ENCODE measurements at regions not wholly inside any gene's neighbourhood (a gene's known extent, or its start where the extent isn't known, plus 50 kb on each side); places are given as distances from the start of the nearest gene placed in this dataset.
"Not testable (repeated sequence)": the region's sequence is repeated elsewhere in the genome, so short reads cannot be mapped to it uniquely, and the experiment has no call there.

DNA sequence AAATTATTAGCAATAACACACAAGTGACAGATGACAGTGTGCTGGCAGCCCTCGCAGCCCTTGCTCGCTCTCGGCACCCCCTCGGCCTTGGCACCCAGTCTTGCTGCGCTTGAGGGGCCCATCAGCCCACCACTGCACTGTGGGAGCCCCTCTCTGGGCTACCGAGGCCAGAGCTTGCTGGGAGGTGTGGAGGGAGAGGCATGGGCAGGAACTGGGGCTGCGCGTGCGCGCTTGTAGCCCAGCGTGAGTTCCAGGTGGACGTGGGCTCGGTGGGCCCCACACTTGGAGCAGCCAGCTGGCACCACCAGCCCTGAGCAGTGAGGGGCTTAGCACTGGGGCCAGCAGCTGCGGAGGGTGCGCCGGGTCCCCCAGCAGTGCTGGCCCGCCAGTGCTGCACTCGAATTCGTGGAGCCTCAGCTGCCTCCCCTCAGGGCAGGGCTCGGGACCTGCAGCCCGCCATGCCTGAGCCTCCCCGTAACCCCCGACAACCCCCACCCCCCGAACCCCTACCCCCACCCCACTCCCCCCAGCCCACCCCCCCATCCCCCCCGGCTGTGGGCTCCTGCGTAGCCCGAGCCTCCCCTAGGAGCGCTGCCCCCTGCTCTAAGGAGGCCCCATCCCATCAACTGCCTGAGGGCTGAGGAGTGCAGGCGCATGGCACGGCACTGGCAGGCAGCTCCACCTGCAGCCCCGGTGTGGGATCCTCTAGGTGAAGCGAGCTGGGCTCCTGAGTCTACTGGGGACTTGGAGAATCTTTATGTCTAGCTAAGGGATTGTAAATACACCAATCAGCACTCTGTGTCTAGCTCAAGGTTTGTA is 240.9 kb downstream of the TRIM36 start:
- Mint-ChIP-seq H3K27ac (no peak overlapping the region), H3K36me3 (ENCODE audit: low read depth) (no peaks in the 10 kb centered on the region), H3K9me3 (peaks cover 16% of the 10 kb centered on the region), H3K27me3 (no peaks in the 10 kb centered on the region), H3K4me3 (no peak overlapping the region), H3K4me1 (ENCODE audit: low read depth) (no peaks in the 10 kb centered on the region)
- intact Hi-C loops (cut with micrococcal nuclease) = no loop called here

DNA sequence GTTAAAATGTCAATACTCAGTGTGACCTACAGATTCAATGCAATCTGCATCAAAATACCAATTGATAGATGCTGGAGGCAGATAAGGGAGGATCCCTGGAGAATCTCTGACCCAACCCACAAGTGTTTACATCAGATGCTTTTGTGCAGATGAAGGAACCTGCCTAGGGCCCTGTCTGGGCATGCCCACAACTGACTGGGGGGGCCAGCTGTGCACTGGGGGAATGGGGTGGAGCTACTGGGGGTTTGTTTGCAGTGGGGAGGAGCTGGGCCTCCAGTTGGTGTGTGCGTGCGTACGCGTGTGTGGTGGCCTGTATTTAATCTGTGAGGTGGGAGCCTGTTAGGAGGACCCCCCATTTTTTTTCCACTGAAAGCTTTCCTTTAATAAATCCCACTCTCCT is 244.9 kb downstream of the TRIM36 start:
- Mint-ChIP-seq H3K9me3 (peaks cover 25% of the 10 kb centered on the region), H3K4me3 (no peak overlapping the region), H3K27me3 (no peaks in the 10 kb centered on the region), H3K27ac (no peak overlapping the region), H3K36me3 (ENCODE audit: low read depth) (no peaks in the 10 kb centered on the region), H3K4me1 (ENCODE audit: low read depth) (no peaks in the 10 kb centered on the region)
- intact Hi-C loops (cut with micrococcal nuclease) = no loop called here

DNA sequence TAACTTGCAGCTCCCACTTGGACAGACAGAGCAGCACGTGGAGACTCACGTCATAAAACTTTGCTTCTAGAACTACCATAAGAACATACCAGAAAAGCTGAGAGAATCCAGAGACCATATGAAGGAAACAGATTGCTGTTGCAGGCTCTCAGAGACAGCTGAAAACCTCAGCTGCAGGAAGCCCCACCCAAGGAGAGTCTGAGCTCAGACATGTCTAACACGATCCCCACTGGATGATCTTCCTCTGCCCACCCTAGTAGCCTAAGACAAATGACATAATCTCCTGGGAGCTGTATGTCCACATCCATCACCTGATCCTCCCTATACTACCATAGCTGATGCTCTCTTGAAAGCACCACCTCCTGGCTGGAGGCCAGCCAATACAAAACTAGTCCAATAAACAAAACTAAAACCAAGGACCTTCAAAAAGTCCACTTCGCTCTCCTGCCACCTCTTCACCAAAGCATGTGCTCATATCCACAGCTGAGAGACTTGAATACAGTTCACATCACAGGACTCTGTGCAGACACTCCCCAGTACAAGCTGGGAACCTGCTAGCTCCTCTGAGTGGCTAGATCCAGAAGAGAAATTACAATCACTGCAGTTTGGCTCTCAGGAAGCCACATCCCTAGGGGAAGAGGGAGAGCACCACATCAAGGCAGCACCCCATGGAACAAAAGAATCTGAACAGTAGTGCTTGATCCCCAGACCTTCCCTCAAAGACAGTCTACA is 257.4 kb downstream of the TRIM36 start:
- Mint-ChIP-seq H3K9me3 (peaks cover 56% of the 10 kb centered on the region), H3K36me3 (ENCODE audit: low read depth) (no peaks in the 10 kb centered on the region), H3K4me3 (no peak overlapping the region), H3K4me1 (ENCODE audit: low read depth) (no peaks in the 10 kb centered on the region), H3K27ac (no peak overlapping the region), H3K27me3 (no peaks in the 10 kb centered on the region)
- intact Hi-C loops (cut with micrococcal nuclease) = no loop called here

DNA sequence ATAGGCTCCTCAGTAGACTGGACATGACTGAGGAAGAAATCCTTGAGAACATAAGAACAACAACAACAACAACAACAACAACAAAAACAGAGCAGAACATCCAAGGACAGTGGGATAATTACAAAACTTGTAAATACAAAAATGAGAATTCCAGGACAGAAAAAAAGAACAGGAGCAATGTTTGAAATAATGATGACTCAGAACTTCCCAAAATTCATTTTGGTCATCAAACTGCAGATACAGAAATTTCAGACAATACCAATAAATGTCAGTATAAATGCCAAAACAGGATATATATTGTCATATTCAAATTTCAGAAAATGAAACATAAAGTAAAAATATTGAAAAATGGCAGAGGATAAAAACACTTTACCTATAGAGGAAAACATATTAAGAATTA is 259.0 kb downstream of the TRIM36 start:
- no peak overlapping the region for H3K4me3 Mint-ChIP-seq
- H3K36me3 Mint-ChIP-seq (ENCODE audit: low read depth) = no peaks in the 10 kb centered on the region
- intact Hi-C loops (cut with micrococcal nuclease) = no loop called here
- no peaks in the 10 kb centered on the region for H3K4me1 Mint-ChIP-seq (ENCODE audit: low read depth)
- H3K27ac Mint-ChIP-seq = no peak overlapping the region
- no peaks in the 10 kb centered on the region for H3K27me3 Mint-ChIP-seq
- peaks cover 54% of the 10 kb centered on the region for H3K9me3 Mint-ChIP-seq

DNA sequence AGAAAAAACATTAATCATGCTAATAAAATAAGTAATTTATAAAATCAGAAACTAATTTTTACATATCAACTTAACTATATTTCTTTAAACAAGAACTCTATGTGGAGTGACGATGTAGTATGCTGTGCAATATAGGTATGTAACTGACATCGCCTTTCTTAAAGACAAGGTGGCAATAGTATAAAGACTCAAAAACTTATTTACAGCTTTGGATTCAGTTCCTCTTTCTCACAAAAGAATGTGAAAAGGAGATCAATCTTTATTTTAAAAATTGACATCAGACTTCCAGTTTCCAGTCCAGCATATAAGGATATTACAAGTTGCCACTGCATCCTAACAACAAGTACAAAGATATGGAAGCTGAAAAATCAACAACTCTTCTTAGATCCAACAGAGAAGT is 260.3 kb downstream of the TRIM36 start:
- no peak overlapping the region for H3K4me3 Mint-ChIP-seq

DNA sequence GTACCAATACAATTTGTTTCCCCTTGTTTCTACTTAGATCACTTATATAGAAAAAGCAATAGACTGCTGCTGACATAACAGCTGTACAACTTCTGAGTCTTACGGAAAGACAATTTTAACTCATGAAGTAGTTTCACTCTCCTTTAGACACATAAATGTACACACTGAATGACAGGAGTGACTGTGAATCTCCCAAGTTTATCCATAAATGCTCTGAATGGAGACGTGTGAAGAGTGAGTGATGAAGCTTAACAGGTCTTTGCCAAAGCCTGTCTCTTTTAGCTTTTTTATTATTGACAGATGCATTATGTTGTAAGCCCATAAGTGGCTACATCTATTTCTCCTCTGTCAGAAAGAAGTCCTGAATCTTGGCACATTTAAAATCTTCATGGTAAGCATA is 265.9 kb downstream of the TRIM36 start:
- intact Hi-C loops (cut with micrococcal nuclease) = no loop called here
- H3K27ac Mint-ChIP-seq = no peak overlapping the region
- H3K9me3 Mint-ChIP-seq = peaks cover 33% of the 10 kb centered on the region
- no peaks in the 10 kb centered on the region for H3K36me3 Mint-ChIP-seq (ENCODE audit: low read depth)
- no peak overlapping the region for H3K4me3 Mint-ChIP-seq
- H3K4me1 Mint-ChIP-seq (ENCODE audit: low read depth) = no peaks in the 10 kb centered on the region
- H3K27me3 Mint-ChIP-seq = no peaks in the 10 kb centered on the region

More for the DNA sequence above, 260.3 kb downstream of the TRIM36 start:
- H3K9me3 Mint-ChIP-seq = peaks cover 66% of the 10 kb centered on the region
- H3K36me3 Mint-ChIP-seq (ENCODE audit: low read depth) = no peaks in the 10 kb centered on the region
- no peak overlapping the region for H3K27ac Mint-ChIP-seq
- no peaks in the 10 kb centered on the region for H3K4me1 Mint-ChIP-seq (ENCODE audit: low read depth)
- no peaks in the 10 kb centered on the region for H3K27me3 Mint-ChIP-seq
- intact Hi-C loops (cut with micrococcal nuclease) = no loop called here

DNA sequence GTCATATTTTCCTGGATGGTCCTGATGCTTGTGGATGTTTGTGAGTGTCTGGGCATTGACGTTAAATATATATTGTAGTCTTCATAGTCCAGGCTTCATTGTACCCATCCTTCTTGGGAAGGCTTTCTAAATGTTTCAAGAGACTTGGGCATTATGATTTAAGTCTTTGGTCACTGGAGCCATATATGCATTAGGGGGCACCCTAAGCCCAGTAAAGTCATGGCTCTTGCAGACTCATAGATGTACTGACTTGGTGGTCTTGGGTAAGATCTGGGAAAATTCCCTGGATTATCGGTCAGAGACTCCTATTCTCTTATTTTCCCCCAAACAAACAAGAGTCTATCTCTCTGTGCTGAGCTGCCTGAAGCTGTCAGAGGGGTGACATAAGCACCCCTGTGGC is 271.1 kb downstream of the TRIM36 start:
- no peaks in the 10 kb centered on the region for H3K4me1 Mint-ChIP-seq (ENCODE audit: low read depth)
- no peak overlapping the region for H3K4me3 Mint-ChIP-seq
- H3K36me3 Mint-ChIP-seq (ENCODE audit: low read depth) = no peaks in the 10 kb centered on the region
- intact Hi-C loops (cut with micrococcal nuclease) = loop anchor here (10.0 kb wide), 1 partner anchor 136 kb away; no protein-coding TSS in a partner anchor
- no peak overlapping the region for H3K27ac Mint-ChIP-seq
- no peaks in the 10 kb centered on the region for H3K27me3 Mint-ChIP-seq
- H3K9me3 Mint-ChIP-seq = peaks cover 34% of the 10 kb centered on the region

DNA sequence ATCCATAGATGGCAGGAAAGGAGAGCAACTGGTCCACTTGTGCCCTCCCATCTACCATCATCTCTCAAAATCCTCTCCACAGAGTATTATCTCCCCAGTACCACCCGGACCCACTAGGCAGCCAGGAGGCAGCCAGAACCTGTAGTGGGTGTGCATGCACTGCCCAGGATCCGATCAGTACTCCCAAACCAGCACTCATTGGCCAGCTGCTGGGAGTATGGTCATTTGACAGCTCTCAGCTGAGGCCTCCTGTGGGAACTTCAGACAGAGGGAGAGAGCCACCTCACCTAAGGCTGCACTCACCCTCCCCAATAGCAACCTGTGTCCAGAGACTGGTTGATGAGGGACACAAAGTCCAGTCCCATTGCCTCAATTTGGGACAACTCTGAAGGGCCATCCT is 286.0 kb downstream of the TRIM36 start:
- intact Hi-C loops (cut with micrococcal nuclease) = no loop called here
- no peaks in the 10 kb centered on the region for H3K27me3 Mint-ChIP-seq
- peaks cover 22% of the 10 kb centered on the region for H3K9me3 Mint-ChIP-seq
- H3K36me3 Mint-ChIP-seq (ENCODE audit: low read depth) = no peaks in the 10 kb centered on the region
- no peak overlapping the region for H3K4me3 Mint-ChIP-seq
- H3K4me1 Mint-ChIP-seq (ENCODE audit: low read depth) = no peaks in the 10 kb centered on the region
- H3K27ac Mint-ChIP-seq = no peak overlapping the region

DNA sequence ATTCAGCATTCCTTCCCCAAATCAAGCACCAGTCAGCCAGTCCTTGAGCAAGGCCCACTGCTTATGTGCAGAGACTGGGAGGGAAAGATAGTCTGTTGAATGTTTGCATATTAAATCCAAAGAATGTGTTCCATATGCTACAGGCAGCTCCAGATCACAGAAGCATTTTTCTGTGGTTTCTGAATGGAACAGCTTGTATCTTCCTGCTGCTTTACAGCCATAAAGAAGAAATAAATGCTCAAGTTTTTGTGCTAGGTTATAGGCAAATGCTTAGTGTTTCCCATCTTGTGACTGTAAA is 310.3 kb downstream of the TRIM36 start:
- Mint-ChIP-seq H3K27ac (no peak overlapping the region), H3K27me3 (peaks cover 2% of the 10 kb centered on the region), H3K36me3 (ENCODE audit: low read depth) (no peaks in the 10 kb centered on the region), H3K4me3 (no peak overlapping the region), H3K9me3 (peaks cover 8% of the 10 kb centered on the region), H3K4me1 (ENCODE audit: low read depth) (peaks cover 25% of the 10 kb centered on the region)
- intact Hi-C loops (cut with micrococcal nuclease) = no loop called here

DNA sequence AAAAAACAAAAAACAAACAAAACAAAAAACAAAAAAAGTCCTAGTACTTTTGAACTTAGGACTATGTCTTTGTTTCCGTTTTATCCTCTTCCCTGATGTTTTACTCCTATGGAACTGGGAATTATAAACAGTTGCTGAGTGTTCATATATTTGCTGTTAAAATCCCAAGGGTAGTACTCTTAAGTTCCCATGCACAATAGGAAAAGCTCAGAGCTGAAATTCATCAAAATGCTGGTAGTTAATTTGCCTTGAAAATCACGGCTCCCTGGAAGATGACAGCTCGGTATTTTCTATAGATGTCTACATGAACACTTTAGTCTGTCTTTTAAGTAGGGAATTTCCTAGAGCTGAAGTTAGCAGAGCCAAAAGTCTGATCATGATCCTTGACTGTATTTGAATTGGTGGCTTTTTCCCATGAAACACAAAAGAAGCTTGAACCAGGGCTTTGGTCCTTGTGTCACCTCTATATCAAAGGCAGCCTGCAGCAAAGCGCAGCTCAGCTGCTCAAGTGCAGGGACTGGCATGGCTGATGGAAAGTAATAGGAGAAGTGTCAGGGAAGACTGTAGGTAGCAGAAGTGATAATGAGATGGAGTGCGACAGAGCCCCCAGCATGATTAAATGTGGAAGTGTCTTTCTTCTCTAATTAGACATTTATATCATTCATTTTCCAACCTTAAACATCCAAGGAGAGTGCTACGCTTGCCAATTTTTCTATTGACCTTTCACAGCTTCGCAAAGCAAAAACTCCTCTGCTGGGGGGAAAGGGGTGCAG is 310.9 kb downstream of the TRIM36 start:
- Mint-ChIP-seq H3K9me3 (peaks cover 5% of the 10 kb centered on the region), H3K27ac (peak overlapping the region; percentile 9), H3K27me3 (peaks cover 2% of the 10 kb centered on the region), H3K36me3 (ENCODE audit: low read depth) (no peaks in the 10 kb centered on the region), H3K4me3 (no peak overlapping the region), H3K4me1 (ENCODE audit: low read depth) (peaks cover 25% of the 10 kb centered on the region)
- intact Hi-C loops (cut with micrococcal nuclease) = no loop called here

DNA sequence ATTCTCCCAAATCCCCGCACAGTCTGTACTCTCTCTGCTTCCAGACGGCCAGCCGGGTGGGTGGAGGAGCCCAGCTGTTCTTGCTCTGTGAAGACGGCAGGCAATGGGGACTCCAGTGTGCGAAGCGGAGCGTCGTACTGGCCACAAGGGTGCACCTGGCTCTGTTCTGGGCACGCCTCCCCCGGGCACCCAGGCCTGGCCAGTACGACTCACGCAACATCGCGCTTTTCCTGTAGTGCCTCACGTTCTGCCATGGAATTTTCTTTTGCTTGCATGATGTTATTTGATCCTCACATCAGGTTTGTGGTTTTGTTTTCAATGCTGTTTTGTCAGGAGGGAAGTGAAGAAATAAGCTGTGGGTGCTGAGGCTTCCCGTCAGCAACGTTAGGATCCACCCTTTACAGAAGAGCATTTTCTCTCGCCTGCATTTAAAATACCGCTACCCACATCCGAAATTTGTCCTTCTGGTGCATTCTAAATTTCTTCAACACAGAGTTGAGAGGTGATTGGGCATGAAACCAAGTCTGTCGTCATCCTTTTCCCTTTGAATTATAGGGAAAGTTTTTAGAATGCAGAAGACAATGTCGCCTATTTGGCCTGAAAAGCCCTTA is 311.7 kb downstream of the TRIM36 start:
- peaks cover 2% of the 10 kb centered on the region for H3K27me3 Mint-ChIP-seq
- no peaks in the 10 kb centered on the region for H3K9me3 Mint-ChIP-seq
- H3K4me3 Mint-ChIP-seq = peak overlapping the region; percentile 79
- peaks cover 25% of the 10 kb centered on the region for H3K4me1 Mint-ChIP-seq (ENCODE audit: low read depth)
- intact Hi-C loops (cut with micrococcal nuclease) = no loop called here
- H3K36me3 Mint-ChIP-seq (ENCODE audit: low read depth) = no peaks in the 10 kb centered on the region
- H3K27ac Mint-ChIP-seq = peak overlapping the region; percentile 82

DNA sequence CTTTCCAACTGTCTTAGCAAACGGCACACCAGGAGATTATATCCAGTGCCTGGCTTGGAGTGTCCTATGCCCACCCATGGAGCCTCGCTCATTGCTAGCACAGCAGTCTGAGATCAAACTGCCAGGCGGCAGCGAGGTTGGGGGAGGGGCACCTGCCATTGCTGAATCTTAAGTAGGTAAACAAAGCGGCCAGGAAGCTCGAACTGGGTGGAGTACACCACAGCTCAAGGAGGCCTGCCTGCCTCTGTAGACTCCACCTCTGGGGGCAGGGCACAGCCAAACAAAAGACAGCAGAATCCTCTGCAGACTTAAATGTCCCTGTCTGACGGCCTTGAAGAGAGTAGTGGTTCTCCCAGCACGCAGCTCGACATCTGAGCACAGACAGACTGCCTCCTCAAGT is 325.0 kb downstream of the TRIM36 start:
- H3K9me3 Mint-ChIP-seq = peaks cover 47% of the 10 kb centered on the region
- H3K4me1 Mint-ChIP-seq (ENCODE audit: low read depth); H3K27ac Mint-ChIP-seq; intact Hi-C loops (cut with micrococcal nuclease); H3K4me3 Mint-ChIP-seq; H3K36me3 Mint-ChIP-seq (ENCODE audit: low read depth); H3K27me3 Mint-ChIP-seq: not testable (repeated sequence)

DNA sequence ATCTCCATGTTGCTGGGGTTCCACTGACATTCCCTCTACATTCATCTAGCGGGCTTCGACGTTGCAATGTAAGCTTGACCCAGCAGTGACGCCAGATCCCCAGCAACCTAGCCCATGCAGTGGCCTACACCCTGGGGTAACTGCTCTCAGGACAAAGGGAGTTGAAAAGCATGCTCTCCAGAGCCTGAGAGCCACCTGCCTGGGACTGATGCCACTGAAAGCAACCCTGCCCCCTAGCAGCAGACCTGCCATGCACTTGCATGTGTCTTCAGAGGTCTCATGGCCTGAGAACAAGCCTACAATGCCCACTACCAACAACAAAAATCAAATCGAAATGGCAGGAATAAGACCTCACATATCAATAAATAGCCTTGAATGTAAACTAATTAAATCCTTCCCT is 330.3 kb downstream of the TRIM36 start:
- no peaks in the 10 kb centered on the region for H3K4me1 Mint-ChIP-seq (ENCODE audit: low read depth)
- no peaks in the 10 kb centered on the region for H3K27me3 Mint-ChIP-seq
- H3K27ac Mint-ChIP-seq = no peak overlapping the region
- no peaks in the 10 kb centered on the region for H3K36me3 Mint-ChIP-seq (ENCODE audit: low read depth)
- intact Hi-C loops (cut with micrococcal nuclease) = no loop called here
- peaks cover 52% of the 10 kb centered on the region for H3K9me3 Mint-ChIP-seq
- H3K4me3 Mint-ChIP-seq = no peak overlapping the region

DNA sequence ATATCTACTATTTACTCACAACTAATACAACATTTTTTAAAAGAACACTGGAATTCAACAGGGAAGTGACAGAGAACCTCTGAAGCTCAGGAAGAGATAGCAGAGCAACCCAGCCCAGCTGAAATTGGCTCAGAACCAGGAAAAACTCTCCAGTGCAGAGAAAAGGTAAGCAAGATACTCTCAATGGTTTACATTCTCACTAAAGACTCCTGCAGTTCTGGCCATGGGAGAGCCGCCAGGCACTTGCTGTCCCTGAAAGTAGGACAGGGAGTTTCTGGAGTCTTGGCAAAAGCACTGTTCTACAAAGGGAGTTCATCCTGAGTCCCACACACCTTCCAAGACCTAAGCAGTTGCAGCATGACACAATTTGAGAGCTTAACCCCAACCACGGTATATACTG is 330.8 kb downstream of the TRIM36 start:
- H3K4me1 Mint-ChIP-seq (ENCODE audit: low read depth) = no peaks in the 10 kb centered on the region
- H3K4me3 Mint-ChIP-seq = no peak overlapping the region
- peaks cover 49% of the 10 kb centered on the region for H3K9me3 Mint-ChIP-seq
- H3K27me3 Mint-ChIP-seq = no peaks in the 10 kb centered on the region
- H3K36me3 Mint-ChIP-seq (ENCODE audit: low read depth) = no peaks in the 10 kb centered on the region
- H3K27ac Mint-ChIP-seq = no peak overlapping the region
- intact Hi-C loops (cut with micrococcal nuclease) = no loop called here
